T follicular helper cell (primary cell): ENCODE measurements at regions not wholly inside any gene's neighbourhood (a gene's known extent, or its start where the extent isn't known, plus 50 kb on each side); places are given as distances from the start of the nearest gene placed in this dataset.
"Not testable (repeated sequence)": the region's sequence is repeated elsewhere in the genome, so short reads cannot be mapped to it uniquely, and the experiment has no call there.

Source experiments
- DNase-seq: peaks from one replicate; pipeline ENCODE4 v3.0.0-alpha.2; 2020; ENCODE audit warnings: low read depth

- no peak for DNase-seq
Observed at GRCh38 chr7:52586704-52587103, 448.7 kb upstream of the POM121L12 start.

GRCh38 chr7:52584041-52584440 is 451.4 kb upstream of the POM121L12 start:
- DNase-seq = no peak

GRCh38 chr7:52573141-52573540 is 462.3 kb upstream of the POM121L12 start:
- not testable (repeated sequence) for DNase-seq

GRCh38 chr7:52571026-52571425 is 464.4 kb upstream of the POM121L12 start:
- no peak for DNase-seq

GRCh38 chr7:52569151-52569550 is 466.3 kb upstream of the POM121L12 start:
- no peak for DNase-seq

- DNase-seq = no peak
Observed at GRCh38 chr7:52565974-52566373, 469.5 kb upstream of the POM121L12 start.

- DNase-seq = no peak
Observed at GRCh38 chr7:52555805-52556204, 479.6 kb upstream of the POM121L12 start.

GRCh38 chr7:52547308-52547910 is 488.0 kb upstream of the POM121L12 start:
- DNase-seq = no peak

GRCh38 chr7:52541198-52541765 is 494.2 kb upstream of the POM121L12 start:
- DNase-seq = not testable (repeated sequence)

GRCh38 chr7:52540041-52540440 is 495.4 kb upstream of the POM121L12 start:
- no peak for DNase-seq

GRCh38 chr7:52539414-52539813 is 496.0 kb upstream of the POM121L12 start:
- no peak for DNase-seq

GRCh38 chr7:52537051-52537450 is 498.4 kb upstream of the POM121L12 start:
- DNase-seq = no peak

GRCh38 chr7:52525772-52526341 is 509.6 kb upstream of the POM121L12 start:
- no peak for DNase-seq

GRCh38 chr7:52518869-52519268 is 516.6 kb upstream of the POM121L12 start:
- no peak for DNase-seq

- no peak for DNase-seq
Observed at GRCh38 chr7:52512656-52513055, 522.8 kb upstream of the POM121L12 start.

GRCh38 chr7:52507546-52508255 is 527.7 kb upstream of the POM121L12 start:
- DNase-seq = no peak

- DNase-seq = no peak
Observed at GRCh38 chr7:52506325-52506724, 529.1 kb upstream of the POM121L12 start.

- DNase-seq = no peak
Observed at GRCh38 chr7:52504561-52504960, 530.9 kb upstream of the POM121L12 start.

- no peak for DNase-seq
Observed at GRCh38 chr7:52502281-52502680, 533.2 kb upstream of the POM121L12 start.

- no peak for DNase-seq
Observed at GRCh38 chr7:52501696-52502095, 533.7 kb upstream of the POM121L12 start.

- DNase-seq = no peak
Observed at GRCh38 chr7:52500841-52501240, 534.6 kb upstream of the POM121L12 start.

GRCh38 chr7:52498366-52498765 is 537.1 kb upstream of the POM121L12 start:
- DNase-seq = no peak

GRCh38 chr7:52486267-52486666 is 549.2 kb upstream of the POM121L12 start:
- DNase-seq = no peak
